ENCODE measurements at regions not wholly inside any gene's neighbourhood (a gene's known extent, or its start where the extent isn't known, plus 50 kb on each side); places are given as distances from the start of the nearest gene placed in this dataset.

DNA sequence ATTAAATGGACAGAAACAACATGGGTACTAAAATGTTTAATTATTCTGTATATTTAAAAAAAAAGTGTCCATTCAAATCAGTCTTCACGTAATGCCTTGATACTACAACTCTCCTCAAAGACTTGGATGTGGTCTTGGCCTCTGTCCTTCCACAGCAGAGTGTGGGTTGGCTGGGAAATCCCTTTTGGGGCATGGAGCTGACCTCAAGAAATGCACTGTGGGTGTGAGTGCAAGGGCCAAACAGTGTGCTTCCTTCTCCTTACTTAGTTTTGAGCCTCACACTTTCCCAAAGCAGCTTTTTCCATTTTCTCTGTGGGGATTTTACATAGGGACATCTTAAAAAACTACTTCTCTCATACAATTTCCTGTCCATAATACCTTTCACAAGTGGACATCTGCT, 607.4 kb downstream of the EFNB2 start:
- DNase-seq (ENCODE audit: low spot score): no peak

DNA sequence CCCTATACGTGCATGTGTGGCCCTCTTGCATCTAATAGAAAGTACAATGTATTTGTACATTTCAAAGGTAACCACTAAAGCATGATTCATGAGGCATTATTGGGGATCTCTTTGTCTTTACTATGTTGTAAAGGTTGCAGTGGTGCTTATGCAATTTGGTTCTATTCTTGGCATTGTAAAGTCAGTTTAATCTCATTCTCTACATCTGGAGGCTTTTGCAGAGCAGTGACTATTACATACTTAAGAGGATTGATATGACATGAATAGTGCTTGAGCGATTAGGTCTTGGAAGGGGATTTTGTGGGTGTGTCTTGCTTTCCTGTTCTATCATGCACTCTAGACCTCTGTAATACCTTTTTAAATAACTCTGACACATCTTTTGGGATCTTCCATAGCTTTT, 610.0 kb downstream of the EFNB2 start:
- DNase-seq (ENCODE audit: low spot score): no peak

DNA sequence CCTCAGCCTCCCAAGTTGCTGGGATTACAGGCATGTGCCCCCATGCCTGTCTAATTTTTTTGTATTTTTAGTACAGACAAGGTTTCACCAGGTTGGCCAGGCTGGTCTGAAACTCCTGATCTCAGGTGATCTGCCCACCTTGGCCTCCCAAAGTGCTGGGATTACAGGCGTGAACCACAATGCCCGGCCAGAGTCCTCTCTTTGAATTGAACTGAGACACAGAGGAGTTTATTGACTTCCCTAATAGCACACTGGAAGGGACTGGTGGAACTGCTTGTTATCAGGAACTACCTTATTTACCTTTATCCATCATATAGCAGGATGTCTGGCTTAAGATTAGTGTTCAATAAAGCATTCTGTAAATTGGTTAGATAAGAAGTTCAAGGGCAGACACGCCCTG, 613.8 kb downstream of the EFNB2 start:
- DNase-seq (ENCODE audit: low spot score): no peak

- DNase-seq (ENCODE audit: low spot score): no peak
These were observed 615.1 kb downstream of the EFNB2 start for GRCh38 chr13:105920370-105920769.

- no peak for DNase-seq (ENCODE audit: low spot score)
These were observed 616.4 kb downstream of the EFNB2 start for GRCh38 chr13:105918842-105919741.

DNA sequence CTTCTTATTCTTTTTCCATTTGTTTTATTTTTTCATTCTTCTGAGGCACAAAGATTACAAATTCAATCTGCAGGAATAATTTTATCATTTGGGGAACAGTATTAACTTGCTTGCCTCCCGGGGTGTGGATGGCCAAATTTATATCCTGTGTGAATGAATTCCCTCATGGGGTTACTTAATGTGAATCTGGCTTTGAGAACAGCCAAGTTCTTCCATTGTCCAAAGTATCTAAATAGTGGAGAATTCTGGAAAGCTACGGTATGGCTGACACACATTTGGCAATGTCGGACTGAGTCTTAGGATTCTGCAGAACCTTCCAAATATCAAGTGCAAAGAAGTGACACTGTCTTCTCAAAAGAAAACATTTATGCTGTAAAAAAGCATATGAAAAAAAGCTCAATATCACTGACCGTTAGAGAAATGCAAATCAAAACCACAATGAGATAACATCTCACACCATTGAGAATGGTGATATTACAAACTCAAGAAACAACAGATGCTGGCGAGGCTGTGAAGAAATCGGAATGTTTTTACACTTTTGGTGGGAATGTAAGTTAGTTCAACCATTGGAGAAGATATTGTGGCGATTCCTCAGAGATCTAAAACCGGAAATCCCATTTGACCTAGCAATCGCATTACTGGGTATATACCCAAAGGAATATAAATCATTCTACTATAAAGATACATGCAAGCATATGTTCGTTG, 620.2 kb downstream of the EFNB2 start:
- no peak for DNase-seq (ENCODE audit: low spot score)

DNA sequence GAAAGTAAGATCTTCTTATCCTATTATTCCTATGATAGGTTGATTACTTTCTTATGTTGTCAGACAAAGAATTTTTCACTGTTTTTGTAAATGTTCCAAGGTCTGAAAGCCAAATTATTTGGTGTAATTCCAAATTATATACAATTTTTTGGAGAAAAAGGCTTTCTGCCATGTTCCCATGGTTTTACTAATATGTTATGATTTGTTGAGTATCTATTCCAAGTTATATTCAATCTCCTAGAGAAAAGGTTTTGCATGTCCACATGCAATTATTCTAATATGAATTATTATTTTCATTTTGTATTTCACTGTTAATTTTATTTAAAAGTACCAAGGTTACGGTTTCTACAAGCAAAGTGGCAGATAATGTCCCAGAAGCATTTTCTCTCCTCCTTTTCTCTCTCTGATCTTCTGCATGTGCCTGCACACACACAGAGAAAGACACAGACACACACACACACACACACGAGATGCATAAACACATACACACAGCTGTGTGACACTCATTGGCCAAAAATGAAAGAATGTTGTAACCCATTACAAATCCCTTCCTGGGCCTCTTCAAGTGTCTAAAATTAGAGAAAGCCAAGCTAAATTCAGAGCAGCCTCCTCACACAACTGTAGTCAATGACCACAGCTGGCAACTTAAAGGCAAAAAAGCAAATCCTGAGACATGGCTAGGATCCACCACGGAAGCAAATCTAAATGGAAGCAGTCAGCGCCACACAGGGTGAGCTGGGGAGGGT, 621.0 kb downstream of the EFNB2 start:
- DNase-seq (ENCODE audit: low spot score): no peak

DNA sequence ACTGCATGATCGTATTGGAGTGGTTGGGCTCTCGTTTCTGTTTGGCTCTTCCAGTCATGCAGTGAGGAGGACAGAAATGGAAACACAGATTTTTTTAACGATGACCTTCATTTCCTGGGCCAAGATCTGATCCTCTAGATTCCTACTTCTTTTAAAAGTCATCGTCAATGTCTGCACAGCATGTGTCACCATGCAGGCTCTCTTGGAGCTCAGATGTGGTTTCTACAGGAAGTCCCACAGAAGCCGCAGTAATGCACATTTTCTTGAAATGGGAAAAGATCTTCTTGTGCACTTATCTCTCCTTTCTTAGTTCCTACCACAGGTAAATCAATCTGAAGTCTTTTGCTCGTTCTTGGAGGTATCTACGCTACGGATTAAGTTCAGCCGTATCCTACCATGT, 626.9 kb downstream of the EFNB2 start:
- DNase-seq (ENCODE audit: low spot score): no peak

- no peak for DNase-seq (ENCODE audit: low spot score)
These were observed 628.0 kb downstream of the EFNB2 start for GRCh38 chr13:105907319-105908019.

GRCh38 chr13:105906746-105907145, 628.7 kb downstream of the EFNB2 start:
- DNase-seq (ENCODE audit: low spot score): peak; percentile 49

DNA sequence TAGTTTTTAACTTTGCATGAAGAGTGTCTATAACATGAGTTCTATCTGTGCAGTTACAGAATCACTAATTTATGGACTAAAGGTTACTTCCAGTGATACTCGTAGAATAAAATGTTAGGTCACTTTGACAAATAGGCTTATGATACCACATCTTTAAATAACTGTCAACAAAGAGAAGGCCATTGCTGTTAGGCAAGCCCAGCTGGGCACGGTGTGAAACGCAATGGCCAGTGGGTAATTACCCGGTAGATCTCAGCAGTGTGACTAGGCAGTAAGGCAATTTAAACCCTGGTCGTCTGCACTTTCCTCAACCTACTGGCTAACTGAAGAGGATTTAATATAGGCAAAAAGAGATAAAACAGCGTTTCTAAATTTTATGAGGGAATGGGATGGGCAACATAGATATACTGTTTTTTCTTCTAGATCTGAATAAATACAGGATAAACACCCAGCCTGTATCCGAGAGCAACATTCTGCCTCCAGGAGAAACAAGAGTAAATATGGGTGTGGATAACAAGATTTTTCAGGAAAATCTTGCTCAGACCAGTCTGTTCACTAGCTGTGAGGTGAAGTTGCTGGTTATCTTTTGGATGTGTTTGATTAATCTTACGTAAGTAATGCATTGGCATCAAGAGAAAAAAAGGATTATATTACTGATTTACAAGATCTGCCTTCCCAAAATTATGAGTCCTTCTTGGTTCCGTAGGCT, 631.3 kb downstream of the EFNB2 start:
- no peak for DNase-seq (ENCODE audit: low spot score)

- no peak for DNase-seq (ENCODE audit: low spot score)
These were observed 633.1 kb downstream of the EFNB2 start for GRCh38 chr13:105902396-105902795.

DNA sequence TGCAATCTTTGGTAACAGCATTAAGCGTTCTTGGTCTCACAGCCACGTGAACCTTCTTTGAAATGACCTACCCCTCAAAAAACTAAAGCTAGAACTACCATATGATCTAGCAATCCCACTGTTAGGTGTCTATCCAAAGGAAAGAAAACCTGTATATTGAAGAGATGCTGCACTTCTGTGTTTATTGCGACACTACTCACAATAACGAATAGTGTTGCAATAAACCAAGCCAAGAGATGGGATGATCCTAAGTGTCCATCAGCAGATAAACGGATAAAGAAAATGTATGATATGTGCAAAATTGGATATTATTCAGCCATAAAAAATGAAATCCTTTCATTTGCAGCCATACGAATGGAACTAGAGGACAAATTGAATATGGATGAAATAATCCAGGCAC, 637.9 kb downstream of the EFNB2 start:
- DNase-seq (ENCODE audit: low spot score): no peak

- no peak for DNase-seq (ENCODE audit: low spot score)
These were observed 640.8 kb downstream of the EFNB2 start for GRCh38 chr13:105894697-105895096.

GRCh38 chr13:105890509-105890908, 645.0 kb downstream of the EFNB2 start:
- no peak for DNase-seq (ENCODE audit: low spot score)

GRCh38 chr13:105878119-105878700, 657.3 kb downstream of the EFNB2 start:
- DNase-seq (ENCODE audit: low spot score): no peak

- DNase-seq (ENCODE audit: low spot score): no peak
These were observed 660.6 kb downstream of the EFNB2 start for GRCh38 chr13:105874814-105875213.

DNA sequence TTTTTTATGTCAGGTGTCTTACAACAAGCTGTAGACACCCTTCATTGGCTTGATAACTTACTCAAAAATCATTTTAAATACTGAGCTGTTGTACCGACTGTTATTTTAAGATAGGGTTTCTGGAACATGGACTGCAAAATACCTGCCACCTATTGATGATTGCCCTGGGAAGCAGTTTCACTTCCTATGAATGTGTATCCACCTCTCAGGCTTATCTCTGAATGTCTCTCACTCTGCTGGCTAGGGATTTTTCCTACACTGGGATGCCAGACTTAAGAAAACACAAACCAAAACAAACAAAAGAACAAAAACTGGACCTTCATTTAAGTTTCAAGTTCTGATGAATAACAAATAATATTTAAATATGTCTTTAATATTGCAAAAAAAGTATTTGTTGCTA, 663.7 kb downstream of the EFNB2 start:
- DNase-seq (ENCODE audit: low spot score): no peak

GRCh38 chr13:105871326-105871725, 664.1 kb downstream of the EFNB2 start:
- no peak for DNase-seq (ENCODE audit: low spot score)

- no peak for DNase-seq (ENCODE audit: low spot score)
These were observed 672.1 kb downstream of the EFNB2 start for GRCh38 chr13:105863300-105863920.

DNA sequence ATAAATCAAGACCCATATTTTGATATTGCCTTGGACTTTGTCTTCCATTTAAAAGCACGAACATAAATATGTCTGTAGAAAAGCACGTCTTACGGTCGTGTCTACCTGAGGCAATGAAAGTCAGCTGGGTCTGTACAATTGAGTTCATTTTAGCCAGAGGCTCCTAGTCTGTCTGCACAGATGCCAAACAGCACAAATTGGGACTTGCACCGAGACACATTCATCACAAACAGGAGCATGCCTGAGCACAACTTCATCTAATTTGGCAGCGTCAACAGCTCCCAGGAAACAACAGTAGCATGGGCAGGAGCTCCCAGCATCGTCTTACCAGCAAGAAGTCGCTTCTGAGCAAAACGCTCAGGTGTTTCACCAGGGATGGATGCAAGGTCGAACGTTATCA, 687.0 kb downstream of the EFNB2 start:
- no peak for DNase-seq (ENCODE audit: low spot score)
